ENCODE measurements at regions not wholly inside any gene's neighbourhood (a gene's known extent, or its start where the extent isn't known, plus 50 kb on each side); places are given as distances from the start of the nearest gene placed in this dataset.

DNA sequence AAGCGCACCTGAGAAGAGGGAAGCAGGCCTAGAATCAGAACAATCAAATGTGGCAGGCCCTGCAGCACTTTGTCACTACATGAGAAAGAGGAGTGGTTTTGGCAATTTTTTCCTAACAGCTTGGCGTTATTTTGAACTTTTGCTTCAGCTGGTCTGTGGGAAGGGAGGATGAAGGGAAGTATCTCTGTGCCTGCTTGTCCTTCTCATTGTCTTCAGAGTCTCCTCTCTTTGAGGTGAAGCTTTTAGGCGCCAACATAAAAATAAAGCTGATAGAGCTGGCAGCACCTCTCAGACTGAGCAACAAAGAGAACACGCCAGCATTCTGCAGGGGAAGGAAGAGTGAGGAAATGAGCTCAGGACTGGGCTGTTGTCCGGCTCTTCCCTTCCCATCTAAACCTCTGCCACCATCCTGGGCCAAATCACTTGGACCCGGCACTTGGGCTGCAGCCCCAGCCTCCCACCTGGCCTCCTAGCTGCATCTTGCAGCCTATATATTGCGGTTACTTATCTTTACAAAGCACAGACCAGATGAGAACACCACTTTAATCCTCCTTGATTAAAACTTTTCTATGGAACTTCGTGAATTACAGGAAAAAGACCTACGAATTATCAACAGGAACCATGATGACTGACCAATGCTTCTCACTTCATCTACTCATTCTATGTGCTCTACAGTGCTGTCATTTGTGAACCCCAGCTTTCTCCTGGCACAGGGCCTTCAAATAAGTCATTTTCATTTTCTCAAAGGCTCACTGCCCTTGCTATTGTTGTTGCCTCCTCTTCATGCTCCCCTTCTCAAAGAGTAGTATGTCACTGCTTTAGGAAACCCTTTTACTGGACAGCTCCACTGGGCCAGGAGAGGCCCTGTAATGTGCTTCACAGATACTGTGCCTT, 476.4 kb upstream of the HS3ST1 start:
- peaks cover 0 to 7% (median 5%) of the 10 kb centered on the region in 3 donors for H3K27me3 Mint-ChIP-seq
- no peak overlapping the region for H3K4me3 Mint-ChIP-seq
- DNase-seq, result no peak
- H3K4me1 Mint-ChIP-seq, result no peaks in the 10 kb centered on the region
- H3K27ac Mint-ChIP-seq, result no peak overlapping the region
- H3K9me3 Mint-ChIP-seq, result no peaks in the 10 kb centered on the region
- H3K36me3 Mint-ChIP-seq, result no peaks in the 10 kb centered on the region
- ATAC-seq (ENCODE audit: low read depth in 2 of 2), result no peak

DNA sequence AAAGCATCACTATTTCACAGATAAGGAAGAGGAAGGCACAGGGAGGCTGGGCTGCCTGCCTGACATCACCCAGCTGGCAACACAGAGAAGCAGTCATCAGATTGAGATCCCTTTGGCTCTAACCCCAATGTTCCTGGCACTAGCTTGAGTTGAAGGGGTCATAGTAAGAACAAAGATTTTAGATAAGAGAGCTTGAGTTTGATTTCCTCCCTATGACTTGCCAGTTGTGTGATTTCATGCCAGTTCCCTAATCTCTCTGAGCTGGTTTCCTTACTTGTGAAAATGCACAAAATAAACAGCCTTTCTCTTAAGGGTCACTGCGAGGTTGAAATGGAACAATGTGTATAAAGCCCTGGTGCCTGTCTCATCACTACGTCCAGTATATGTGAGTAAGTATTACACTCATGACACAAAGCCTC, 475.4 kb upstream of the HS3ST1 start:
- DNase-seq (no peak), ATAC-seq (ENCODE audit: low read depth in 2 of 2) (no peak)
- no peak overlapping the region for H3K4me3 Mint-ChIP-seq
- no peak overlapping the region for H3K27ac Mint-ChIP-seq
- H3K4me1 Mint-ChIP-seq, result no peaks in the 10 kb centered on the region
- H3K27me3 Mint-ChIP-seq, result peaks cover 0 to 7% (median 5%) of the 10 kb centered on the region in 3 donors
- peaks cover 0 to 2% of the 10 kb centered on the region in 2 donors for H3K36me3 Mint-ChIP-seq
- peaks cover 0 to 3% (median under 1%) of the 10 kb centered on the region in 7 donors for H3K9me3 Mint-ChIP-seq

DNA sequence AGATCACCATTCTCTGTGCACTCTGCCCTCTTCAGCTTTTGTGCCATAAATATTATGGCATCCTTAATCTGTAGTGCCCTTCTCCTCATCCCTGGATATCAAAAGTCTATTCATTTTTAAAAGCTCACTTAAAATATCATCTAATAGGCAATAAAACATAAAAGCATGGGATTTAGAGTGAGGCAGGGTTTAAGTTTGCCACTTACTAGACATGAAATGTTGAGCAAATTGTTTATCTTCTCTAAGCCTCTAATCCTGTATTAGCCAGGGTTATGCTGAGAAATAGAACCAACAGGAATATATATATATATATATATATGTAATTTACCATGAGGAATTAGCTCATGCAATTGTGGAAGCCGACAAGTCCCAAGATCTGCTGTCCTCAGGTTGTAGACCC, 472.4 kb upstream of the HS3ST1 start:
- ATAC-seq (ENCODE audit: low read depth in 2 of 2), result no peak
- Mint-ChIP-seq H3K27ac (no peak overlapping the region), H3K36me3 (peaks cover 0 to 17% of the 10 kb centered on the region in 2 donors), H3K4me1 (no peaks in the 10 kb centered on the region), H3K4me3 (no peak overlapping the region), H3K27me3 (peaks cover 0 to 7% (median 5%) of the 10 kb centered on the region in 3 donors), H3K9me3 (peaks cover 14 to 29% (median 18%) of the 10 kb centered on the region in 7 donors)
- no peak for DNase-seq

DNA sequence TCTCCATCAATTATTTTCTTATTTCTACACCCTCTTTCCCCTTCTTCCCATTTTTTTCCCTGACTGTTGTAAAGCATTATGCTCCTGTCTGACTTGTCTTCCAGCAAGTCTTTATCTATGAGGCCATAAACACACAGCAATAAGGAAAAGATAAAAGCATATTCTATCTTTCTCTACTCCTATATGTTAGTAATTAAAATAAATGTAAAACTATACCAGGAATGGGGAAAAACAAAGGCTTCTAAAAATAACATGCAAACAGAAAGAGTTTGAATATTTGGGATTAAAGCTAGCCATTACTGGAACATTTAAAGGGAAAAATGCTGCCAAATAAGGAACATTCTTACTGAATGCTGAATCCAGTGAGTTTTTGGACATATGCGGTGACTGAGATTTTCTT, 471.7 kb upstream of the HS3ST1 start:
- no peak for ATAC-seq (ENCODE audit: low read depth in 2 of 2)
- H3K27me3 Mint-ChIP-seq, result peaks cover 0 to 5% (median 3%) of the 10 kb centered on the region in 3 donors
- no peak overlapping the region for H3K4me3 Mint-ChIP-seq
- H3K4me1 Mint-ChIP-seq, result no peaks in the 10 kb centered on the region
- H3K9me3 Mint-ChIP-seq, result peaks cover 14 to 29% (median 18%) of the 10 kb centered on the region in 7 donors
- peaks cover 0 to 17% of the 10 kb centered on the region in 2 donors for H3K36me3 Mint-ChIP-seq
- H3K27ac Mint-ChIP-seq, result no peak overlapping the region
- no peak for DNase-seq

DNA sequence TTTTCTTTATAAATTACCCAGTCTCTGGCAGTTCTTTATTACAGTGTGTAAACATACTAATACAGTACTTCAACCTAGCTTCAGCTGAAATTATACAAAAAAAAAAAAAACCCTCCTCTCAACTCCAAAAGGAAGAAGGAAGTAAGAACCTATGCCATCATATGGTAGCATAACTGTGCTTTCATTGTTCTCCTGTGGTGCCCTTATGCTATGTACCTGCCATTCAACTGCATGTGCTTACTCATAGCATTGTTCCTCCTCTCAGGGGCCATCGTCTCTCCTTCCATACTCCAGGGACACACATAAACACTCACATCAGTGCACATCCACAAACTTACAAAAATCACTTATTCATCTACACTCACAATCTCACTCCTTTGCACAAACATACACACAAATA, 470.1 kb upstream of the HS3ST1 start:
- Mint-ChIP-seq H3K36me3 (peaks cover 0 to 17% of the 10 kb centered on the region in 2 donors), H3K9me3 (peaks cover 14 to 29% (median 18%) of the 10 kb centered on the region in 7 donors), H3K27me3 (peaks cover 0 to 5% (median 0%) of the 10 kb centered on the region in 3 donors), H3K4me1 (no peaks in the 10 kb centered on the region), H3K4me3 (no peak overlapping the region), H3K27ac (peak overlapping the region in 1 of 6 donors; percentile 26)
- DNase-seq, result no peak
- ATAC-seq (ENCODE audit: low read depth in 2 of 2), result no peak

DNA sequence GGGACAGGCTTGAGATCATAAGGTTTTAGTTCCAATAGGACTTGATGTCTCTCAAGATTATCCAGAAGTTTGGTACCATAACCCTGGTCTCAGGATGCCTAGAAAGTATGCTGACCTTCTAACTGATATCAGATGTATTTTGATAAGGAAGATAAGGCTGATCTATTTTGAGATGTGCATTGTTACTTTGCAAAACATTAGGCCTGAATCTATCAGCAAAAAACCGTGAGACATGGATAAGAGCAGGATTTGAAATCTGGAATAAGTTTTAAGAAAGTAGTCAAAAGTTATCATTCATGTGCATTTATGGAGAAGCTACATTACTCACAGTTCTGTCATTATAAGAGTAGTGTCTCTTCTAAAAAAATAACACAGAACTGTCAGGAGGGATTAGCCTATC, 467.1 kb upstream of the HS3ST1 start:
- no peaks in the 10 kb centered on the region for H3K27me3 Mint-ChIP-seq
- H3K4me1 Mint-ChIP-seq, result no peaks in the 10 kb centered on the region
- H3K27ac Mint-ChIP-seq, result no peak overlapping the region
- H3K36me3 Mint-ChIP-seq, result peaks cover 0 to 17% of the 10 kb centered on the region in 2 donors
- ATAC-seq (ENCODE audit: low read depth in 2 of 2), result no peak
- no peak overlapping the region for H3K4me3 Mint-ChIP-seq
- DNase-seq, result no peak
- H3K9me3 Mint-ChIP-seq, result peaks cover 14 to 29% (median 18%) of the 10 kb centered on the region in 7 donors

DNA sequence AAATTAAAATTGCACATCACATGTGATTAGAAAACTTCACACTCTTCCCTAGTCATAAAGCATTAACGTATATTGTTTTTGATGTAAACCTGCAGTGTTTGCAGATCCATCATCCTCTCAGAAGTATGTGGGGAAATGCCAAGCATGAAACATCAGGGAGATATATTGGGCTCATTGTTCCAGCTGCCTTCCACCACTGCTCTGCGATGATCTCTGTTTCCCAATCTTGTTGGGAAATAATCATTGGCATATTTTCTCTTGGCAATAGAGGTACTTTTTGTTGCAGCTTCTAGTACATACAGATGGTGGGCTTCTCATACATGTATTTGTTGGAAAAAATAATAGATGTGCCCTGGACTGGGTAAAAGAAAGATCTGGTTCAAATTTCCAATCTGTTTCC, 466.3 kb upstream of the HS3ST1 start:
- ATAC-seq (ENCODE audit: low read depth in 2 of 2) (no peak), DNase-seq (no peak)
- peaks cover 14 to 29% (median 18%) of the 10 kb centered on the region in 7 donors for H3K9me3 Mint-ChIP-seq
- peaks cover 0 to 17% of the 10 kb centered on the region in 2 donors for H3K36me3 Mint-ChIP-seq
- H3K27ac Mint-ChIP-seq, result no peak overlapping the region
- H3K4me3 Mint-ChIP-seq, result no peak overlapping the region
- H3K27me3 Mint-ChIP-seq, result no peaks in the 10 kb centered on the region
- H3K4me1 Mint-ChIP-seq, result no peaks in the 10 kb centered on the region

DNA sequence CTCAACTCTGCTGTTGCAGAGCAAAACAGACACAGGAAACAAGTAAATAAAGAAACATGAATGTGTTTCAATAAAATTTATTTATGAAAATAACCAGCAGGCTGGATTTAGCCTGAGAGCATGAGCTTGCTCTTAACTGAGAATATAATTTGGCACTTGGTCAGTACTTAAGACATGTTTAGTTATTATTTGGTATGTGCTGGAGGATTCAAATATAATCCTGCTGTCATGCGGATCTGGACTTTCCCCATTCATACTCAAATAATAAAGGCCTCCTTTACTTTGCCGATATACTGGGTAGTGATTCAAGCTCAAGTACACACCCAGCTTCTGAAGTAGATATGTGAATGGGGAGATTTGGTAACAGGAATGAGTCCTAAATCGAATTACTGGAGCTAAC, 465.5 kb upstream of the HS3ST1 start:
- ATAC-seq (ENCODE audit: low read depth in 2 of 2) (no peak), DNase-seq (no peak)
- H3K9me3 Mint-ChIP-seq, result peaks cover 12 to 27% (median 17%) of the 10 kb centered on the region in 7 donors
- no peak overlapping the region for H3K27ac Mint-ChIP-seq
- H3K36me3 Mint-ChIP-seq, result peaks cover 0 to 16% of the 10 kb centered on the region in 2 donors
- no peaks in the 10 kb centered on the region for H3K27me3 Mint-ChIP-seq
- H3K4me3 Mint-ChIP-seq, result no peak overlapping the region
- no peaks in the 10 kb centered on the region for H3K4me1 Mint-ChIP-seq

DNA sequence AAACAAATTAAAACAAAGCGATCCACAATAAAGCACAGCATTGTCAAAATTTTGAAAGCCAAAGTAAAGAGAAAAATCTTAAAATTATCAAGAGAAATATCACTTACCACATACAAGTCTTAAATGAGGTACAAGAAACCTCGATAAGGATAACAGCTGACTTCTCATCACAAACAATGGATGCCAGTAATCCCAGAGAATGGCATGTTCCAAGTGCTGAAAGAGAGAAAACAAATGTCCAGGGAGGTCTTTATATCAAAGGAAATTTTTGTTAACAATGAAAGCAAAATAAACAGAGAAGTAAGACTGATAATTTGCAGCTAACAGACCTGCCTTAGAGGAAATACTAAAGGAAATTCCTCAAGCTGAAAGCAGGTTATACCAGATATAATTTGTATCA, 460.4 kb upstream of the HS3ST1 start:
- DNase-seq (no peak), ATAC-seq (ENCODE audit: low read depth in 2 of 2) (no peak)
- Mint-ChIP-seq H3K27ac (no peak overlapping the region), H3K36me3 (no peaks in the 10 kb centered on the region), H3K27me3 (peaks cover 0 to 4% (median 0%) of the 10 kb centered on the region in 3 donors), H3K9me3 (peaks cover 0 to 7% (median 0%) of the 10 kb centered on the region in 7 donors), H3K4me3 (no peak overlapping the region), H3K4me1 (no peaks in the 10 kb centered on the region)

DNA sequence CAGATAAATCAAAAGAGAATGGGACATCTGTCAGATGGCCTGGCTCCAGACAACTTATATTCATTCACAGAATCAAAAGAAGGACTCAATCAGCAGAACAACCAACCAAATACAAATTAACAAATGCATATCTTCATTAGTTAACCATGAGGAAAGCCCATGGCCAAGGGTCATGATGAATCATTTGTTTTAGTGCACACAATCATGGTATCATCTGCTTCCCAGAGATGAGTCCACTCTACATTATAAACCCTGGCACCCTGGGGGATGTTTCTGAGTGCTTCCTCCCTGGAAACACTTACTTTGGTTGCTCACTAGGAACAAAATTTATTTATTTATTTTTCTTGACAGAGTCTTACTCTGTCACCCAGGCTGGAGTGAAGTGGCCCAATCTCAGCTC, 453.3 kb upstream of the HS3ST1 start:
- Mint-ChIP-seq H3K4me1 (no peaks in the 10 kb centered on the region), H3K9me3 (peaks cover 0 to 5% (median 2%) of the 10 kb centered on the region in 7 donors), H3K4me3 (no peak overlapping the region), H3K27me3 (peaks cover 0 to 4% (median 0%) of the 10 kb centered on the region in 3 donors), H3K27ac (no peak overlapping the region), H3K36me3 (peaks cover 0 to under 1% of the 10 kb centered on the region in 2 donors)
- ATAC-seq (ENCODE audit: low read depth in 2 of 2), result no peak
- no peak for DNase-seq

DNA sequence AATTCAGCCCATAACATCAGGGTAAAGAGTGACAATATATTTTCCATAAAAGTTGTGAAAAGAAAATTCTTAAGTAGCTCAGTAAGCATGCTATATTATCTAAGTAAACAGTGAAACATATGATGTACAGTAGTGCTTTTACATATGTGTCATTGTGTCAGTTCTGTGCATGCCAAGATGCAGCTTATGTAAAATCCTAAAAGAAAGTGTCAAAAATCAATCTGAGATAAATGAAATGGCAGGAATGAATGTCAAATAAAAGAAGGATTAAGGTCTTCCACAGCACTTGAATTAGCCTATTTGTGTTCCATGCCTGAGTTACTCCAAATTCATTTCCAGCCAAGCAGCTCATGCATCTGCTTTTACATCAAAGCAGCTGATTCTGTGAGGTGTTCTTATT, 452.7 kb upstream of the HS3ST1 start:
- Mint-ChIP-seq H3K36me3 (peaks cover 0 to 5% of the 10 kb centered on the region in 2 donors), H3K27me3 (peaks cover 0 to 4% (median 0%) of the 10 kb centered on the region in 3 donors), H3K27ac (no peak overlapping the region), H3K4me1 (no peaks in the 10 kb centered on the region), H3K4me3 (no peak overlapping the region), H3K9me3 (peaks cover 4 to 11% (median 4%) of the 10 kb centered on the region in 7 donors)
- ATAC-seq (ENCODE audit: low read depth in 2 of 2) (no peak), DNase-seq (no peak)

DNA sequence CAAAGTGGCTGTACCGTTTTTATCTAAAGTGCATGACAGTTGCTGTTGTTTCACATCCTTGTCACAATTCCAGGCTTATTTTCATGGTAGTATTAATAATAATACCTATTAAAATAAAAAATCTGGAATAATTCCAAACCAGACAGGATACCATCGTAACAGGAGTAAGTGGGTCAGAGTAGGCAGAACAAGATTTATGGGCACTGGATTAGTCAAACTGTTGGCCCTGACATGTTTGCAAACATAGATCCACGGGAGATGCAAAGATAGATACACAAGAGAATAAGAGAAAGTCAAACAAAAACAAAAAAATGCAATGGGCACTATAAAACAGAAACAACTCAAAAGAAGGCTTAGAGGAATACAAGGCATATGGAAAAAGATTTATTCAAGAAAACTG, 449.5 kb upstream of the HS3ST1 start:
- no peak for DNase-seq
- Mint-ChIP-seq H3K27me3 (no peaks in the 10 kb centered on the region), H3K27ac (no peak overlapping the region), H3K4me1 (no peaks in the 10 kb centered on the region), H3K36me3 (peaks cover 0 to 5% of the 10 kb centered on the region in 2 donors), H3K9me3 (peaks cover 4 to 28% (median 10%) of the 10 kb centered on the region in 7 donors), H3K4me3 (no peak overlapping the region)
- no peak for ATAC-seq (ENCODE audit: low read depth in 2 of 2)

DNA sequence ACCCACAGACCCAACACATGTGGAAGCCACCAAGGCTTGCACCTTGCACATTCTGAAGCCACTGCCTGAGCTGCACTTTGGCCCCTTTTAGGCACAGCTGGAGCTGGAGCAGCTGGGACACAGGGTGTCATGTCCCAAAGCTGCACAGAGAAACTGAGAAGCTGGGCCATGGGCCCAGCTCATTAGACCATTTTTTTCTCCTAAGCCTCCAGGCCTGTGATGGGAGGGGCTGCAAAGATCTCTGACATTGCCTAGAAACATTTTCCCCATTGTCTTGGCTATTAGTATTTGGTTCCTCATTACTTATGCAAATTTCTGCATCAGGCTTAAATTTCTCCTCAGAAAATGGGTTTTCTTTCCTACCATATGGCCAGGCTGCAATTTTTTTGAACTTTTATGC, 447.4 kb upstream of the HS3ST1 start:
- DNase-seq, result no peak
- Mint-ChIP-seq H3K27ac (no peak overlapping the region), H3K4me1 (no peaks in the 10 kb centered on the region)

DNA sequence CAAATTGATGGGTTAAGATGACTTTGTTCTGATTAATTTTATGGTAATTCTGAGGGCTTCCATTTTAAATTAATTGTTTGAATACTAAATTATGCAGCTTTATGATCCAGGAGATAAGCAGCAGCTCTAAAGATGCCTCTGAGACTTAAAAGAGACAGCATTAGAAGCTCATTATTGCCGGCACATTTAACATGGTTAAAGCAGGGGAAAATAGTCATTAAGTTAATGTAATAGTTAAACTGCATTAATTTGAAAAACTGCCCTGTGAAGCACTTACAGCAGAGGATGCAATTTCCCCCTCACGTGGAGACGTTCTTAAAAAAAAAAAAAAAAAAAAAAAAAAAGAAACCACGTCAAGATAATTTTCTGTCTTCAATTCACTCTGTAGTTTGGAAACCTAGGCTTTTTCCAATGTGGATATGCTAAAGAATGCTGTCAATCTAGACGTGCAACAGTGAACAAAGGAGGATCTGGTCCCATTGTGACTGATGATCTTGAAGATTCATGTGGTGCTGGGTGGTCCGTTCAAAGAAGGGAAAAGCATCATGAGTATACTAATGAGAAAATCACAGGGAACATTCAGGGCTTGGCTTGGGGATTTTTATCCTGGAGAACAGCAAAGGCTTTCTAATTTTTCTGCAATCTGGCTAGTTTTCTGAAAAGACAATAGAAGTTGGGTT, 440.6 kb upstream of the HS3ST1 start:
- Mint-ChIP-seq H3K27ac (no peak overlapping the region), H3K4me1 (no peaks in the 10 kb centered on the region), H3K36me3 (no peaks in the 10 kb centered on the region), H3K9me3 (no peaks in the 10 kb centered on the region), H3K4me3 (no peak overlapping the region), H3K27me3 (no peaks in the 10 kb centered on the region)
- DNase-seq (no peak), ATAC-seq (ENCODE audit: low read depth in 2 of 2) (no peak)

More for the DNA sequence above, 447.4 kb upstream of the HS3ST1 start:
- no peak for ATAC-seq (ENCODE audit: low read depth in 2 of 2)
- no peak overlapping the region for H3K4me3 Mint-ChIP-seq
- H3K9me3 Mint-ChIP-seq, result peaks cover 4 to 28% (median 10%) of the 10 kb centered on the region in 7 donors
- H3K27me3 Mint-ChIP-seq, result no peaks in the 10 kb centered on the region
- peaks cover 0 to 5% of the 10 kb centered on the region in 2 donors for H3K36me3 Mint-ChIP-seq
